ENCODE measurements at regions not wholly inside any gene's neighbourhood (a gene's known extent, or its start where the extent isn't known, plus 50 kb on each side); places are given as distances from the start of the nearest gene placed in this dataset.

DNA sequence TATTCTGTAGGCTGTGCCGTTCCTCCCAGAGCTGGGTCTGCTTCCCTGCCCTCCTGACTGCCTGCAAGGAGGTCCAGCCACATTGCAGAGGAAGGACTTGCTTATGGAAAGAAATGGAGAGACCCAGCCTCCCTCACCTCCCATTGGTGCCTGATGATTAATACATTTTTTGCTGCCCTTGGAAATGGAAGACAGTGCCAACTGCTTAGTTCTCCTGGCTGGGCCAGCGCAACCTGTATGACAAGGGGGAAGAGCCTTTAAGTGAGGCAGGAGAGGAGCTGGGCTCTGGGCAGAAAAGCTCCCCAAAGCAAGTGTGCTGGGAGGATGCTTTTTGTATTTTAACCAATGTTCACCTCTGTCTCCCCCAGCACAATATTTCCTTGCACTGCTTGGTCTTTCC lies 238.5 kb downstream of the SOX9 start:
- Mint-ChIP-seq H3K27ac (no peak overlapping the region), H3K4me1 (peaks cover 6% of the 10 kb centered on the region), H3K9me3 (no peaks in the 10 kb centered on the region), H3K36me3 (no peaks in the 10 kb centered on the region), H3K4me3 (no peak overlapping the region), H3K27me3 (ENCODE audit: low read depth) (peaks cover 3% of the 10 kb centered on the region; the same call in 1 of the 2 replicates)
- CTCF ChIA-PET, result no interaction called here
- DNase-seq (ENCODE audit: low spot score), result no peak
- POLR2A ChIA-PET, result no interaction called here
- TF ChIP-seq PRRX2 (CRISPR knock-in tag; IDR thresholded peaks at IDR 0.05), result no peak
- no peak for TF ChIP-seq ATF1 (CRISPR knock-in tag; IDR thresholded peaks at IDR 0.05)
- no peak for TF ChIP-seq FOXP1 (CRISPR knock-in tag; IDR thresholded peaks at IDR 0.05; ENCODE audit: borderline replicate concordance)
- TF ChIP-seq, protein P1, sequence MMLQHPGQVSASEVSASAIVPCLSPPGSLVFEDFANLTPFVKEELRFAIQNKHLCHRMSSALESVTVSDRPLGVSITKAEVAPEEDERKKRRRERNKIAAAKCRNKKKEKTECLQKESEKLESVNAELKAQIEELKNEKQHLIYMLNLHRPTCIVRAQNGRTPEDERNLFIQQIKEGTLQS (CRISPR knock-in tag; conservative IDR thresholded peaks at IDR 0.05), result no peak
- TF ChIP-seq ZBTB21 (CRISPR knock-in tag; IDR thresholded peaks at IDR 0.05; ENCODE audit: borderline replicate concordance), result no peak
- TF ChIP-seq GRHL2 (CRISPR knock-in tag; IDR thresholded peaks at IDR 0.05; ENCODE audit: insufficient replicate concordance, severe bottlenecking), result no peak
- TF ChIP-seq SOX15 (CRISPR knock-in tag; IDR thresholded peaks at IDR 0.05), result no peak
- no peak for TF ChIP-seq NFE2L1 (CRISPR knock-in tag; IDR thresholded peaks at IDR 0.05)
- no peak for TF ChIP-seq SP1 (CRISPR knock-in tag; conservative IDR thresholded peaks at IDR 0.05)
- TF ChIP-seq, protein P2, sequence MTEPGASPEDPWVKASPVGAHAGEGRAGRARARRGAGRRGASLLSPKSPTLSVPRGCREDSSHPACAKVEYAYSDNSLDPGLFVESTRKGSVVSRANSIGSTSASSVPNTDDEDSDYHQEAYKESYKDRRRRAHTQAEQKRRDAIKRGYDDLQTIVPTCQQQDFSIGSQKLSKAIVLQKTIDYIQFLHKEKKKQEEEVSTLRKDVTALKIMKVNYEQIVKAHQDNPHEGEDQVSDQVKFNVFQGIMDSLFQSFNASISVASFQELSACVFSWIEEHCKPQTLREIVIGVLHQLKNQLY (CRISPR knock-in tag; IDR thresholded peaks at IDR 0.05), result no peak
- no peak for TF ChIP-seq KAT7 (CRISPR knock-in tag; IDR thresholded peaks at IDR 0.05; ENCODE audit: borderline replicate concordance)
- TF ChIP-seq ZNF232 (CRISPR knock-in tag; IDR thresholded peaks at IDR 0.05), result no peak
- no peak for TF ChIP-seq GABPB1 (CRISPR knock-in tag; IDR thresholded peaks at IDR 0.05)
- TF ChIP-seq, protein P3, sequence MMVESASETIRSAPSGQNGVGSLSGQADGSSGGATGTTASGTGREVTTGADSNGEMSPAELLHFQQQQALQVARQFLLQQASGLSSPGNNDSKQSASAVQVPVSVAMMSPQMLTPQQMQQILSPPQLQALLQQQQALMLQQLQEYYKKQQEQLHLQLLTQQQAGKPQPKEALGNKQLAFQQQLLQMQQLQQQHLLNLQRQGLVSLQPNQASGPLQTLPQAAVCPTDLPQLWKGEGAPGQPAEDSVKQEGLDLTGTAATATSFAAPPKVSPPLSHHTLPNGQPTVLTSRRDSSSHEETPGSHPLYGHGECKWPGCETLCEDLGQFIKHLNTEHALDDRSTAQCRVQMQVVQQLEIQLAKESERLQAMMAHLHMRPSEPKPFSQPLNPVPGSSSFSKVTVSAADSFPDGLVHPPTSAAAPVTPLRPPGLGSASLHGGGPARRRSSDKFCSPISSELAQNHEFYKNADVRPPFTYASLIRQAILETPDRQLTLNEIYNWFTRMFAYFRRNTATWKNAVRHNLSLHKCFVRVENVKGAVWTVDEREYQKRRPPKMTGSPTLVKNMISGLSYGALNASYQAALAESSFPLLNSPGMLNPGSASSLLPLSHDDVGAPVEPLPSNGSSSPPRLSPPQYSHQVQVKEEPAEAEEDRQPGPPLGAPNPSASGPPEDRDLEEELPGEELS (CRISPR knock-in tag; IDR thresholded peaks at IDR 0.05), result no peak
- ATAC-seq, result no peak

DNA sequence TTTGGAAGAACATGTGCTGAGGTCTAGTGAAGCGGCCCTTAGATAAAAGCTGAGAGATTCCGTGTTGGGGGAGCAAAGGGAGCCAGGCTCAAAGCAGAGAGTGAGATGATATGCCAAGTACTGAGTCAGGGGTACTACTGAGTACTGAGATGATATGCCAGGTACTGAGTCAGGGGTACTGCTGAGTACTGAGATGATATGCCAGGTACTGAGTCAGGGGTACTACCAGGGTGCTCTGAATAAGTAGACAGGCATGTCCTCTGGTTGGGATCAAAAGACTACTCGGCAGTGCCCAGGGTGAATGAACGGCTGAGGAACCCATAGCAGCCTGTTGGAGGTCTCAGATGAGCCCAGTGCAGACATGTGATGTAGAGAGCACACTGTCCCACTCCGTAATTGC lies 239.0 kb downstream of the SOX9 start:
- no peak for ATAC-seq
- H3K4me1 Mint-ChIP-seq, result peaks cover 6% of the 10 kb centered on the region; the same call in 1 of the 2 replicates
- CTCF ChIA-PET, result no interaction called here
- TF ChIP-seq, protein P3 (CRISPR knock-in tag; IDR thresholded peaks at IDR 0.05), result no peak
- TF ChIP-seq CBFB (CRISPR knock-in tag; IDR thresholded peaks at IDR 0.05; ENCODE audit: low read depth) (no peak), ATF1 (CRISPR knock-in tag; IDR thresholded peaks at IDR 0.05) (no peak), PRRX2 (CRISPR knock-in tag; IDR thresholded peaks at IDR 0.05) (no peak), SMAD3 (CRISPR knock-in tag; IDR thresholded peaks at IDR 0.05; ENCODE audit: borderline replicate concordance) (no peak), NFYB (CRISPR knock-in tag; conservative IDR thresholded peaks at IDR 0.05; ENCODE audit: low read depth) (no peak), JAZF1 (CRISPR knock-in tag; IDR thresholded peaks at IDR 0.05) (no peak), NR3C1 (CRISPR knock-in tag; conservative IDR thresholded peaks at IDR 0.05; ENCODE audit: low read depth) (no peak), FOXK1 (CRISPR knock-in tag; IDR thresholded peaks at IDR 0.05) (no peak)
- TF ChIP-seq, protein P4, sequence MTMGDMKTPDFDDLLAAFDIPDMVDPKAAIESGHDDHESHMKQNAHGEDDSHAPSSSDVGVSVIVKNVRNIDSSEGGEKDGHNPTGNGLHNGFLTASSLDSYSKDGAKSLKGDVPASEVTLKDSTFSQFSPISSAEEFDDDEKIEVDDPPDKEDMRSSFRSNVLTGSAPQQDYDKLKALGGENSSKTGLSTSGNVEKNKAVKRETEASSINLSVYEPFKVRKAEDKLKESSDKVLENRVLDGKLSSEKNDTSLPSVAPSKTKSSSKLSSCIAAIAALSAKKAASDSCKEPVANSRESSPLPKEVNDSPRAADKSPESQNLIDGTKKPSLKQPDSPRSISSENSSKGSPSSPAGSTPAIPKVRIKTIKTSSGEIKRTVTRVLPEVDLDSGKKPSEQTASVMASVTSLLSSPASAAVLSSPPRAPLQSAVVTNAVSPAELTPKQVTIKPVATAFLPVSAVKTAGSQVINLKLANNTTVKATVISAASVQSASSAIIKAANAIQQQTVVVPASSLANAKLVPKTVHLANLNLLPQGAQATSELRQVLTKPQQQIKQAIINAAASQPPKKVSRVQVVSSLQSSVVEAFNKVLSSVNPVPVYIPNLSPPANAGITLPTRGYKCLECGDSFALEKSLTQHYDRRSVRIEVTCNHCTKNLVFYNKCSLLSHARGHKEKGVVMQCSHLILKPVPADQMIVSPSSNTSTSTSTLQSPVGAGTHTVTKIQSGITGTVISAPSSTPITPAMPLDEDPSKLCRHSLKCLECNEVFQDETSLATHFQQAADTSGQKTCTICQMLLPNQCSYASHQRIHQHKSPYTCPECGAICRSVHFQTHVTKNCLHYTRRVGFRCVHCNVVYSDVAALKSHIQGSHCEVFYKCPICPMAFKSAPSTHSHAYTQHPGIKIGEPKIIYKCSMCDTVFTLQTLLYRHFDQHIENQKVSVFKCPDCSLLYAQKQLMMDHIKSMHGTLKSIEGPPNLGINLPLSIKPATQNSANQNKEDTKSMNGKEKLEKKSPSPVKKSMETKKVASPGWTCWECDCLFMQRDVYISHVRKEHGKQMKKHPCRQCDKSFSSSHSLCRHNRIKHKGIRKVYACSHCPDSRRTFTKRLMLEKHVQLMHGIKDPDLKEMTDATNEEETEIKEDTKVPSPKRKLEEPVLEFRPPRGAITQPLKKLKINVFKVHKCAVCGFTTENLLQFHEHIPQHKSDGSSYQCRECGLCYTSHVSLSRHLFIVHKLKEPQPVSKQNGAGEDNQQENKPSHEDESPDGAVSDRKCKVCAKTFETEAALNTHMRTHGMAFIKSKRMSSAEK (CRISPR knock-in tag; IDR thresholded peaks at IDR 0.05; ENCODE audit: borderline replicate concordance), result no peak
- no peak overlapping the region for H3K4me3 Mint-ChIP-seq
- H3K27me3 Mint-ChIP-seq (ENCODE audit: low read depth), result peaks cover 3% of the 10 kb centered on the region; the same call in 1 of the 2 replicates
- H3K9me3 Mint-ChIP-seq, result no peaks in the 10 kb centered on the region
- DNase-seq (ENCODE audit: low spot score), result no peak
- POLR2A ChIA-PET, result no interaction called here
- H3K27ac Mint-ChIP-seq, result no peak overlapping the region
- no peaks in the 10 kb centered on the region for H3K36me3 Mint-ChIP-seq

Measured in WTC11 (cell line).